Neural crest cell (in vitro differentiated cells): ENCODE measurements at regions not wholly inside any gene's neighbourhood (a gene's known extent, or its start where the extent isn't known, plus 50 kb on each side); places are given as distances from the start of the nearest gene placed in this dataset.

Experiments used
- DNase-seq: peaks from one replicate; pipeline ENCODE4 v3.0.0; 2021; ENCODE audit warnings: low read depth, mixed read lengths, low spot score
- H3K27ac Mint-ChIP-seq: one replicate; pipeline ENCODE4 v1.8.0; 2021; ENCODE audit warnings: mild to moderate bottlenecking, mixed read lengths; ENCODE audit not compliant: unreplicated experiment
- H3K27me3 Mint-ChIP-seq: 2 replicates; pipeline ENCODE4 v1.8.0; 2021; ENCODE audit warnings: low read depth, mild to moderate bottlenecking, mixed read lengths
- H3K36me3 Mint-ChIP-seq: 2 replicates; pipeline ENCODE4 v1.8.0; 2021; ENCODE audit warnings: low read depth, mild to moderate bottlenecking, mixed read lengths
- H3K4me1 Mint-ChIP-seq: 2 replicates; pipeline ENCODE4 v1.8.0; 2021; ENCODE audit warnings: mixed read lengths
- H3K4me3 Mint-ChIP-seq: one replicate; pipeline ENCODE4 v1.8.0; 2021; ENCODE audit warnings: mild to moderate bottlenecking, mixed read lengths
- H3K9me3 Mint-ChIP-seq: 2 replicates; pipeline ENCODE4 v1.8.0; 2021; ENCODE audit warnings: mixed read lengths
- CTCF ChIP-seq: fragments of 200-600 bp; sonication (generic); conservative IDR thresholded peaks from 2 replicates; pipeline ENCODE4 v1.5.0; 2021; ENCODE audit warnings: antibody characterized with exemption, mild to moderate bottlenecking

DNA sequence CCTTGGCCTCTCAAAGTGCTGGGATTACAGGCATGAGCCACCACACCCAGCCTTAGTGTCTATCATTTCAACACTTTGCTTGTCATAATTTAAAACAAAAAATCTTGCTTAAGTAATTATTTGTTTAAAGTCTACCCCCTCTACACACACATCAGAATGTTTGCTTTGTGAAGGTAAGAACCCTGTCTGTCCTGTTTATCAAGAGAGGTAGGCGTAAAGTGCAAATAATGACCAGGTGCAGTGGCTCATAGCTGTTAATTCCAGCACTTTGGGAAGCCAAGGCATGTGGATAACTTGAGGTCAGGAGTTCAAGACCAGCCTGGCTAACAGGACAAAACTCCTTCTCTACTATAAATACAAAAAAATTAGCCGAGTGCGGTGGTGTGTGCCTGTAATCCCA is 326.7 kb upstream of the CLNK start:
- H3K36me3 Mint-ChIP-seq, result no peaks in the 10 kb centered on the region
- TF ChIP-seq CTCF, result no peak

GRCh38 chr4:11010624-11011023 is 326.1 kb upstream of the CLNK start:
- DNase-seq, result no peak
- H3K27ac Mint-ChIP-seq, result no peak overlapping the region
- H3K9me3 Mint-ChIP-seq, result peaks cover 2% of the 10 kb centered on the region
- H3K27me3 Mint-ChIP-seq, result no peaks in the 10 kb centered on the region
- H3K4me1 Mint-ChIP-seq, result no peaks in the 10 kb centered on the region
- no peak for TF ChIP-seq CTCF
- no peaks in the 10 kb centered on the region for H3K36me3 Mint-ChIP-seq
- H3K4me3 Mint-ChIP-seq, result no peak overlapping the region

More for the DNA sequence above, 326.7 kb upstream of the CLNK start:
- Mint-ChIP-seq H3K4me3 (no peak overlapping the region), H3K4me1 (no peaks in the 10 kb centered on the region), H3K9me3 (peaks cover 2% of the 10 kb centered on the region), H3K27ac (no peak overlapping the region), H3K27me3 (no peaks in the 10 kb centered on the region)
- DNase-seq, result no peak

GRCh38 chr4:11009281-11009680 is 324.7 kb upstream of the CLNK start:
- TF ChIP-seq CTCF, result no peak
- H3K9me3 Mint-ChIP-seq, result peaks cover 2% of the 10 kb centered on the region
- no peaks in the 10 kb centered on the region for H3K27me3 Mint-ChIP-seq
- no peaks in the 10 kb centered on the region for H3K4me1 Mint-ChIP-seq
- no peak overlapping the region for H3K27ac Mint-ChIP-seq
- no peaks in the 10 kb centered on the region for H3K36me3 Mint-ChIP-seq
- H3K4me3 Mint-ChIP-seq, result no peak overlapping the region
- DNase-seq, result no peak

DNA sequence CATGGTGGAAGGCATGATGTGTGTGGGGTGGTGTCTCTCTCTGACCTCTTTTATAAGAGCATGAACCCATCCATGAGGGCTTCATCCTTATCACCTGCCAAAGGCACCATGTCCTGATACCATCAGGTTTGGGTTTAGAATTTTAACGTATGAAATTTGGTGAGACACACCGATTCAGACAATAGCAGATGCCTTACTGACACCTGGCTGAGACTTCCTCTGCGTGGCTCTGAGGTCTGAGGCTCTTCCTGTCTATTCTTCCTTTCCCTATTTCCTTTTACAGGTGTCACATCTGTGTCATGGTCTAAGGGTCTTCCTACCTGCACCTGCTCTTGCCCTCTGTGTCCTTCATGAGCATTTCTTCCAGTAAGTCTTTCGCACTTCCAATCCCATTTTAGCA is 320.7 kb upstream of the CLNK start:
- no peak for TF ChIP-seq CTCF
- Mint-ChIP-seq H3K27ac (no peak overlapping the region), H3K36me3 (no peaks in the 10 kb centered on the region), H3K9me3 (peaks cover 2% of the 10 kb centered on the region), H3K4me1 (peaks cover 5% of the 10 kb centered on the region), H3K4me3 (no peak overlapping the region), H3K27me3 (no peaks in the 10 kb centered on the region)
- no peak for DNase-seq

DNA sequence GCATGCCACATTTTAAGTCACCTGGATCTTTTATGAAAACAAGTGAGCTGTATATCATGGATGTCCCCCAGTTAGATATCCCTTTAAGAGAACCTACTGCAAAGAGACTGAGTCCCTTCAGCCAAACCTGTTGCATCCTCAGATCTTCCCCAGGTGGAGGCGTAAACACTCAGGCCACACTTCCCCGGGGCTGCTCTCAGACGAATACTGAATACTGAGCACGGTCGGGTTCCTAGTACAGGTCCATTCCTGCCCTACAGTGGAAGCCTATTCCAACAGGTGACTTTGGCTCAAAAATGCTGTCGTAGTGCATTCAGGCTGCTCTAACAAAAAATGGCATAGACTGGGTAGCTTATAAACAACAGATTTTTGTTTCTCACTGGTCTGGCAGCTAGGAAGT is 320.2 kb upstream of the CLNK start:
- H3K9me3 Mint-ChIP-seq, result peaks cover 2% of the 10 kb centered on the region

More for the DNA sequence above, 320.2 kb upstream of the CLNK start:
- no peak for TF ChIP-seq CTCF
- no peak overlapping the region for H3K27ac Mint-ChIP-seq
- no peaks in the 10 kb centered on the region for H3K36me3 Mint-ChIP-seq
- DNase-seq, result no peak
- no peaks in the 10 kb centered on the region for H3K27me3 Mint-ChIP-seq
- H3K4me3 Mint-ChIP-seq, result no peak overlapping the region
- H3K4me1 Mint-ChIP-seq, result peaks cover 5% of the 10 kb centered on the region
